Prostate gland (tissue), 2 donors: ENCODE measurements at regions not wholly inside any gene's neighbourhood (a gene's known extent, or its start where the extent isn't known, plus 50 kb on each side); places are given as distances from the start of the nearest gene placed in this dataset.

ENCODE experiments used
- DNase-seq: peaks from one replicate; pipeline ENCODE4 v3.0.0-alpha.2; 2019; ENCODE audit warnings: low spot score
- H3K27ac ChIP-seq, 2 donors: fragments of 200-600 bp; sonication (generic); 2 replicates each; pipeline ENCODE4 v1.5.1; 2017 to 2019
- H3K27me3 ChIP-seq: fragments of 200-600 bp; sonication (generic); replicated peaks from 2 replicates; pipeline ENCODE4 v1.5.1; 2019; ENCODE audit not compliant: insufficient read depth
- H3K36me3 ChIP-seq, 2 donors: fragments of 200-600 bp; sonication (generic); 1 replicate in 1 of 2; 2 replicates in 1 of 2; pipeline versions ENCODE4 v1.5.1 to v1.8.1; 2017 to 2019
- H3K4me1 ChIP-seq: fragments of 200-600 bp; sonication (generic); replicated peaks from 2 replicates; pipeline ENCODE4 v1.5.1; 2019
- H3K4me3 ChIP-seq, 2 donors: fragments of 200-600 bp; sonication (generic); 2 replicates each; pipeline ENCODE4 v1.5.1; 2017 to 2019
- H3K9me3 ChIP-seq: fragments of 200-600 bp; sonication (generic); 2 replicates; pipeline ENCODE4 v1.5.1; 2017
- CTCF ChIP-seq, 4 experiments: fragments of 200-600 bp in 2 of 4; fragments of 450-650 bp in 2 of 4; sonication (generic) in 2 of 4; IDR thresholded peaks; 1 replicate in 3 of 4; 2 replicates in 1 of 4; pipeline ENCODE4 v1.5.1; 2016 to 2019; ENCODE audit warnings: antibody characterized with exemption in 4 of 4, mild to moderate bottlenecking in 2 of 4, moderate library complexity in 2 of 4
- POLR2A ChIP-seq: fragments of 450-650 bp; IDR thresholded peaks from one replicate; pipeline ENCODE4 v1.6.1; 2016; ENCODE audit warnings: antibody characterized with exemption, mild to moderate bottlenecking
- POLR2AphosphoS5 ChIP-seq: sonication (generic); formaldehyde crosslinking; IDR thresholded peaks from one replicate; pipeline ENCODE4 v1.6.1; 2017; ENCODE audit warnings: antibody characterized with exemption
- WGBS: methylation state at CpG from one replicate; pipeline ENCODE4 v1.1.5; 2018; 5-methylcytosine and 5-hydroxymethylcytosine counted together
- intact Hi-C: fragments of 100-400 bp; cut with DNase I; formaldehyde crosslinking; loops from one replicate; pipeline ENCODE4 v1.14.2; 2022

- Histone ChIP-seq H3K4me3 (no peak overlapping the region), H3K27me3 (no peaks in the 10 kb centered on the region), H3K36me3 (no peaks in the 10 kb centered on the region), H3K27ac (no peak overlapping the region), H3K9me3 (no peaks in the 10 kb centered on the region), H3K4me1 (no peaks in the 10 kb centered on the region)
- WGBS: 97% methylated on average over 6 of the region's 6 CpGs
- DNase-seq: no peak
- no peak for TF ChIP-seq POLR2AphosphoS5
- intact Hi-C loops: no loop called here
Measured at GRCh38 chr15:39501366-39502081, 79.4 kb upstream of the THBS1 start.

GRCh38 chr15:39502082-39502447 is 78.8 kb upstream of the THBS1 start:
- WGBS: 95% methylated on average over 4 of the region's 4 CpGs
- Histone ChIP-seq H3K36me3 (no peaks in the 10 kb centered on the region), H3K9me3 (no peaks in the 10 kb centered on the region), H3K4me3 (no peak overlapping the region), H3K27ac (no peak overlapping the region), H3K27me3 (no peaks in the 10 kb centered on the region), H3K4me1 (no peaks in the 10 kb centered on the region)
- TF ChIP-seq POLR2AphosphoS5 (no peak), POLR2A (no peak), CTCF (IDR thresholded peaks at IDR 0.05) (no peak)
- DNase-seq: no peak
- intact Hi-C loops: no loop called here

GRCh38 chr15:39502611-39503195 is 78.2 kb upstream of the THBS1 start:
- no peak for DNase-seq
- no peaks in the 10 kb centered on the region for H3K27me3 ChIP-seq
- no peaks in the 10 kb centered on the region for H3K36me3 ChIP-seq
- H3K27ac ChIP-seq: no peak overlapping the region
- no peak overlapping the region for H3K4me3 ChIP-seq
- intact Hi-C loops: no loop called here
- H3K4me1 ChIP-seq: no peaks in the 10 kb centered on the region
- TF ChIP-seq POLR2AphosphoS5 (no peak), POLR2A (no peak), CTCF (IDR thresholded peaks at IDR 0.05) (no peak)
- 45% methylated on average over 4 of the region's 4 CpGs for WGBS
- no peaks in the 10 kb centered on the region for H3K9me3 ChIP-seq

- H3K4me1 ChIP-seq: no peaks in the 10 kb centered on the region
- no peak overlapping the region for H3K27ac ChIP-seq
- intact Hi-C loops: no loop called here
- no peaks in the 10 kb centered on the region for H3K27me3 ChIP-seq
- TF ChIP-seq POLR2A (no peak), POLR2AphosphoS5 (no peak), CTCF (IDR thresholded peaks at IDR 0.05) (no peak)
- no peaks in the 10 kb centered on the region for H3K9me3 ChIP-seq
- no peak for DNase-seq
- no peak overlapping the region for H3K4me3 ChIP-seq
- no peaks in the 10 kb centered on the region for H3K36me3 ChIP-seq
- 96% methylated on average over 4 of the region's 4 CpGs for WGBS
Measured at GRCh38 chr15:39503526-39503925, 77.4 kb upstream of the THBS1 start.

- no peak overlapping the region for H3K27ac ChIP-seq
- 72% methylated on average over 1 of the region's 1 CpG for WGBS
- no peaks in the 10 kb centered on the region for H3K27me3 ChIP-seq
- no peaks in the 10 kb centered on the region for H3K4me1 ChIP-seq
- intact Hi-C loops: no loop called here
- no peak overlapping the region for H3K4me3 ChIP-seq
- no peak for DNase-seq
- H3K36me3 ChIP-seq: no peaks in the 10 kb centered on the region
- TF ChIP-seq POLR2A (no peak), CTCF (IDR thresholded peaks at IDR 0.05) (no peak), POLR2AphosphoS5 (no peak)
- H3K9me3 ChIP-seq: no peaks in the 10 kb centered on the region
Measured at GRCh38 chr15:39504808-39505207, 76.1 kb upstream of the THBS1 start.
